Lower lobe of right lung (tissue), 2 donors: ENCODE measurements at regions not wholly inside any gene's neighbourhood (a gene's known extent, or its start where the extent isn't known, plus 50 kb on each side); places are given as distances from the start of the nearest gene placed in this dataset.

Experiments used
- ATAC-seq, 2 donors: fragments of 200-7000 bp; cut with Tn5 transposase; one replicate each; pipeline ENCODE4 v1.9.1; 2020 to 2022; ENCODE audit warnings: mild to moderate bottlenecking in 2 of 2, moderate library complexity in 2 of 2
- DNase-seq: peaks from one replicate; pipeline ENCODE4 v3.0.0-alpha.2; 2020
- H3K27ac ChIP-seq: fragments of 200-600 bp; one replicate; pipeline ENCODE4 v1.8.0; 2022
- H3K27me3 ChIP-seq: fragments of 200-600 bp; one replicate; pipeline ENCODE4 v1.8.0; 2022; ENCODE audit warnings: low read depth
- H3K36me3 ChIP-seq: fragments of 200-600 bp; one replicate; pipeline ENCODE4 v1.8.0; 2022; ENCODE audit warnings: mild to moderate bottlenecking
- H3K4me1 ChIP-seq: fragments of 200-600 bp; one replicate; pipeline ENCODE4 v1.8.0; 2022
- H3K4me3 ChIP-seq: fragments of 200-600 bp; one replicate; pipeline ENCODE4 v1.8.0; 2022; ENCODE audit warnings: mild to moderate bottlenecking
- H3K9me3 ChIP-seq: fragments of 200-600 bp; one replicate; pipeline ENCODE4 v1.8.0; 2022
- CTCF ChIP-seq: fragments of 200-600 bp; IDR thresholded peaks from one replicate; pipeline ENCODE4 v1.8.0; 2022; ENCODE audit warnings: antibody characterized with exemption, mild to moderate bottlenecking
- intact Hi-C: fragments of 100-400 bp; cut with DNase I; formaldehyde crosslinking; loops from one replicate; pipeline ENCODE4 v1.11.0; 2022
- donor health status: DM: no; HTN: yes; CAD: no; lungs with severe emphysema.

GRCh38 chr10:17538941-17539340, 78.2 kb downstream of the HACD1 start:
- intact Hi-C loops: no loop called here
- Histone ChIP-seq H3K9me3 (no peaks in the 10 kb centered on the region), H3K36me3 (no peaks in the 10 kb centered on the region), H3K27me3 (no peaks in the 10 kb centered on the region), H3K4me3 (no peak overlapping the region), H3K27ac (no peak overlapping the region), H3K4me1 (no peaks in the 10 kb centered on the region)
- TF ChIP-seq CTCF: no peak
- DNase-seq (no peak), ATAC-seq (no peak)

DNA sequence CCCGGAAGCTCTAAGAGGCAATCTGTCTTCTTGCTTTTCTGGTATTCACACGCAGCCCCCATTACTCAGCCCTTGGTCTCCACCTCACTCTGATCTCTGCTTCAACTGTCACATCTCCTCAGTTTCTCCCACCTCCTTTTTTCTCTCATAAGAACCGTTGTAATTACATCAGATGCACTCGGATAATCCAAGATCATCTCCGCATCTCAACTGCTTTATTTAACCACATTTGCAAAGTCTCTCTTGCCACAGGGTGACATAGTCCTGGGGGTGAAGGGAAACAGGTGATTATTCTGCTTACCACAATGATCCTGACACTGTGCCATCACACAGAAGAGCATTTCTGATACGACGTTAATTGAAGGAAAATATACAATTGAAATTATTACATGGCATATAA, 79.9 kb downstream of the HACD1 start:
- Histone ChIP-seq H3K27ac (no peak overlapping the region), H3K4me1 (no peaks in the 10 kb centered on the region), H3K4me3 (no peak overlapping the region), H3K36me3 (no peaks in the 10 kb centered on the region), H3K9me3 (no peaks in the 10 kb centered on the region), H3K27me3 (no peaks in the 10 kb centered on the region)
- intact Hi-C loops: no loop called here
- no peak for DNase-seq
- no peak for TF ChIP-seq CTCF
- no peak for ATAC-seq

DNA sequence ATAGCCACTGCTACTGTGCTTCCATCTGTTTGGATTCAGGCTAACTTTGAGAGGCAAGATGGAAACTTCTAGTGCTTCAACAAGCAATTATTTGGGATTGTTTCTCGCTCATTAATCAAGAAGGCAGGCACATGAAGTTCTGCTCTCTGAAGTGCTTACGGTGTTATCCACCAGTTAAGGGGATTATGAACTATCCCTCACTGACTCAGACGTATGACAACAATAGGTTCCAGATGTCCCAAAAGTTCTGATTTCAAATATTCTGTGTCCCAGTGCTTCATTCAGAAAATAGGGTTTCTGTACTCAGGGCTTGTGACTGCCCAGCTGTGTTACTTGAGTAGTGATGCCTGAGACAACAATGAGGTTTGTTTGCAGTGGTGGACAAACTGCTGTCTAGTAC, 81.0 kb downstream of the HACD1 start:
- H3K4me3 ChIP-seq: no peak overlapping the region
- DNase-seq: no peak
- H3K4me1 ChIP-seq: no peaks in the 10 kb centered on the region
- intact Hi-C loops: no loop called here
- no peak for ATAC-seq
- no peaks in the 10 kb centered on the region for H3K9me3 ChIP-seq
- no peaks in the 10 kb centered on the region for H3K27me3 ChIP-seq
- no peak for TF ChIP-seq CTCF
- H3K36me3 ChIP-seq: no peaks in the 10 kb centered on the region
- H3K27ac ChIP-seq: no peak overlapping the region

GRCh38 chr10:17533731-17534130, 79.3 kb upstream of the ST8SIA6 start:
- Histone ChIP-seq H3K4me1 (no peaks in the 10 kb centered on the region), H3K36me3 (no peaks in the 10 kb centered on the region), H3K4me3 (no peak overlapping the region), H3K9me3 (no peaks in the 10 kb centered on the region), H3K27me3 (no peaks in the 10 kb centered on the region), H3K27ac (no peak overlapping the region)
- intact Hi-C loops: no loop called here
- no peak for ATAC-seq
- DNase-seq: no peak
- TF ChIP-seq CTCF: no peak

DNA sequence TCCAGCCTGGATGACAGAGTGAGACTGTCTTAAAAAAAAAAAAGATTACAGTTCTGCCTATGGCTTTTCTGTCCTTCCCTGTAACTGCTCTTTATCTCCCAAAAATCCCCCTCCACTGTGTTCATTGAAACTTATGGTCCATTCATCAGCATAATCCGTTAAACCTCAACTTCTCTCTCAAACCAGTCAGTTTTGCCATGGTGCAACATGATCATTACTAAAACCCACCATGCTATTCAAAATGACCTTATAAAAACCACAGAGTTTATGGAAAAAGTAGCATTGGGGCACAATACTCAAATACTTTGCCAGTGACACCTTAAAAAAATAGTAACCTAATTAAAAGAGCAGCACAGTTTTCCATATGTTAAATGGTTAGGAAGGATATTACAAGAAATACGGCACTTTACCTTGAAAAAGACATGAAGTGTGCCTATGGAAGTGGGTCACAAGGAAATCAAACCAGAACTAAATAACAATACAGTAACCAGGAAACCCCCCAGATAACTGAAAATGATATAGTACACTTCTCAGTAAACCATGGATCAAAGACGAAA, 74.0 kb upstream of the ST8SIA6 start:
- TF ChIP-seq CTCF: no peak
- no peaks in the 10 kb centered on the region for H3K4me1 ChIP-seq
- ATAC-seq: no peak

More for the DNA sequence above, 74.0 kb upstream of the ST8SIA6 start:
- H3K27me3 ChIP-seq: no peaks in the 10 kb centered on the region
- DNase-seq: no peak
- no peaks in the 10 kb centered on the region for H3K9me3 ChIP-seq
- intact Hi-C loops: no loop called here
- no peak overlapping the region for H3K27ac ChIP-seq
- no peaks in the 10 kb centered on the region for H3K36me3 ChIP-seq
- H3K4me3 ChIP-seq: no peak overlapping the region
